HepG2 (cell line): ENCODE measurements at regions not wholly inside any gene's neighbourhood (a gene's known extent, or its start where the extent isn't known, plus 50 kb on each side); places are given as distances from the start of the nearest gene placed in this dataset.
A peak's percentile ranks its signal among the peaks of the same experiment; 100 is the strongest.

Experiments used
- ATAC-seq: fragments of 200-7000 bp; cut with Tn5 transposase; 3 replicates; pipeline ENCODE4 v1.9.1; 2020; ENCODE audit warnings: mild to moderate bottlenecking, moderate library complexity
- BruUV-seq: library from RNA; stranded (reverse); fragments of 400-500 nt; replicated peaks from 2 replicates; lab custom pipeline; 2021; lab: Mats Ljungman, UMichigan
- CTCF ChIA-PET: fragments of 300-600 bp; formaldehyde crosslinking; extraction: SDS; loops from one replicate; lab custom pipeline; 2021; ENCODE audit warnings: low total read pairs, inconsistent platforms, low intra/inter-chr PET ratio; lab: Yijun Ruan, JAX
- POLR2A ChIA-PET: fragments of 350-600 bp; sonication (Branson Sonifier 250); formaldehyde crosslinking; loops from one replicate; lab custom pipeline; 2020; ENCODE audit warnings: antibody characterized with exemption, inconsistent platforms; lab: Yijun Ruan, JAX
- DNase-seq: peaks from one replicate; pipeline ENCODE4 v3.0.0-alpha.2; 2015; ENCODE audit warnings: low spot score
- FAIRE-seq: peaks from 3 replicates; lab custom pipeline; 2011; peaks lifted over from hg19 to GRCh38; lab: Jason Lieb, UNC
- H2AFZ ChIP-seq: one replicate; pipeline ENCODE4 v1.6.1; 2011; ENCODE audit warnings: low read length, inconsistent platforms
- H3K27ac ChIP-seq: fragments of 300-600 bp; 3 replicates; pipeline ENCODE4 v1.8.0; 2011; ENCODE audit warnings: mixed run types, mild to moderate bottlenecking, mixed read lengths, low read length, inconsistent platforms; ENCODE audit not compliant: insufficient read depth; ENCODE audit errors: extremely low read length
- H3K27me3 ChIP-seq, 2 experiments: fragments of 200-600 bp in 1 of 2; 2 replicates in 1 of 2; 3 replicates in 1 of 2; pipeline versions ENCODE4 v1.6.0 to v1.8.0; 2011; ENCODE audit warnings: low read length in 2 of 2, mild to moderate bottlenecking in 2 of 2, moderate library complexity in 2 of 2, inconsistent platforms in 1 of 2; ENCODE audit not compliant: insufficient read depth in 2 of 2, control insufficient read depth in 1 of 2
- H3K36me3 ChIP-seq, 2 experiments: fragments of 200-600 bp in 1 of 2; replicated peaks in 1 of 2; 2 replicates in 1 of 2; 3 replicates in 1 of 2; pipeline versions ENCODE4 v1.5.1 to v1.8.0; 2011; ENCODE audit warnings: low read length in 2 of 2, inconsistent platforms in 1 of 2; ENCODE audit not compliant: insufficient read depth in 2 of 2, control insufficient read depth in 1 of 2
- H3K4me1 ChIP-seq: 2 replicates; pipeline ENCODE4 v1.5.1; 2012; ENCODE audit warnings: low read length, inconsistent platforms; ENCODE audit not compliant: insufficient read depth
- H3K4me2 ChIP-seq: 2 replicates; pipeline ENCODE4 v1.6.0; 2011; ENCODE audit warnings: low read depth, low read length, inconsistent platforms
- H3K4me3 ChIP-seq, 3 experiments: fragments of 200-600 bp in 1 of 3; sonication (generic), shearing (Covaris generic) in 1 of 3; replicated peaks in 1 of 3; 2 replicates each; pipeline ENCODE4 v1.5.1; 2011 to 2016; ENCODE audit warnings: low read length in 3 of 3, inconsistent platforms in 2 of 3, low read depth in 2 of 3, mild to moderate bottlenecking in 2 of 3, control low read depth in 1 of 3, mixed read lengths in 1 of 3; ENCODE audit not compliant: insufficient read depth in 1 of 3
- H3K79me2 ChIP-seq: one replicate; pipeline ENCODE4 v1.6.1; 2011; ENCODE audit warnings: low read length, inconsistent platforms; ENCODE audit not compliant: insufficient read depth
- H3K9ac ChIP-seq: 2 replicates; pipeline ENCODE4 v1.6.0; 2011; ENCODE audit warnings: mild to moderate bottlenecking, low read depth, low read length, inconsistent platforms; ENCODE audit not compliant: insufficient read depth
- H3K9me3 ChIP-seq: 2 replicates; pipeline ENCODE4 v1.5.1; 2012; ENCODE audit warnings: mild to moderate bottlenecking, low read length
- H4K20me1 ChIP-seq: 2 replicates; pipeline ENCODE4 v1.6.0; 2011; ENCODE audit warnings: inconsistent platforms, mild to moderate bottlenecking, low read length, moderate library complexity; ENCODE audit not compliant: insufficient read depth
- ARID2 ChIP-seq: sonication (generic); formaldehyde crosslinking; IDR thresholded peaks from 2 replicates; pipeline ENCODE4 v1.8.1; 2022; ENCODE audit warnings: mild to moderate bottlenecking, missing genetic modification reagents, borderline replicate concordance
- CEBPB ChIP-seq: IDR thresholded peaks from 2 replicates; pipeline ENCODE4 v1.6.1; 2011; ENCODE audit warnings: low read depth, low read length, improper control_type of control experiment, borderline replicate concordance
- HMG20A ChIP-seq: IDR thresholded peaks from 2 replicates; pipeline ENCODE4 v1.6.1; 2016; ENCODE audit warnings: borderline replicate concordance
- KAT7 ChIP-seq: IDR thresholded peaks from 2 replicates; pipeline ENCODE4 v1.6.1; 2018; ENCODE audit warnings: borderline replicate concordance, missing compliant biosample characterization
- NFATC3 ChIP-seq: sonication (generic); formaldehyde crosslinking; IDR thresholded peaks from 2 replicates; pipeline ENCODE4 v1.5.1; 2020; ENCODE audit warnings: mild to moderate bottlenecking, missing genetic modification reagents
- RORA ChIP-seq: sonication (generic); formaldehyde crosslinking; IDR thresholded peaks from 2 replicates; pipeline ENCODE4 v1.5.0; 2020; ENCODE audit warnings: mild to moderate bottlenecking, missing genetic modification reagents, moderate library complexity
- ZBTB10 ChIP-seq: sonication (generic); formaldehyde crosslinking; IDR thresholded peaks from 2 replicates; pipeline ENCODE4 v1.4.0; 2020; ENCODE audit warnings: missing genetic modification reagents, borderline replicate concordance
- ZBTB20 ChIP-seq: sonication (generic); formaldehyde crosslinking; IDR thresholded peaks from 2 replicates; pipeline ENCODE4 v1.8.1; 2023; ENCODE audit warnings: missing genetic modification reagents, low read depth, mild to moderate bottlenecking, borderline replicate concordance
- ZBTB33 ChIP-seq: sonication (generic); formaldehyde crosslinking; IDR thresholded peaks from 2 replicates; pipeline ENCODE4 v1.4.0; 2020; ENCODE audit warnings: missing genetic modification reagents
- ZMAT5 ChIP-seq: sonication (generic); formaldehyde crosslinking; IDR thresholded peaks from 2 replicates; pipeline ENCODE4 v1.5.0; 2020; ENCODE audit warnings: mild to moderate bottlenecking, low read depth, missing genetic modification reagents, borderline replicate concordance
- WGBS: methylation state at CpG from one replicate; pipeline ENCODE4 v1.1.6; 2017; ENCODE audit warnings: low lambda C conversion rate; 5-methylcytosine and 5-hydroxymethylcytosine counted together
- in situ Hi-C: cut with HindIII; loops from 2 replicates; pipeline ENCODE4 v1.10.0; 2017; ENCODE audit warnings: low pct_unique_long_range_greater_than_20kb; ENCODE audit not compliant: extremely low pct_ligation_motif_present
- intact Hi-C: fragments of 100-400 bp; cut with micrococcal nuclease; formaldehyde crosslinking; loops from one replicate; pipeline ENCODE4 v1.10.0; 2022; ENCODE audit not compliant: unreplicated experiment

DNA sequence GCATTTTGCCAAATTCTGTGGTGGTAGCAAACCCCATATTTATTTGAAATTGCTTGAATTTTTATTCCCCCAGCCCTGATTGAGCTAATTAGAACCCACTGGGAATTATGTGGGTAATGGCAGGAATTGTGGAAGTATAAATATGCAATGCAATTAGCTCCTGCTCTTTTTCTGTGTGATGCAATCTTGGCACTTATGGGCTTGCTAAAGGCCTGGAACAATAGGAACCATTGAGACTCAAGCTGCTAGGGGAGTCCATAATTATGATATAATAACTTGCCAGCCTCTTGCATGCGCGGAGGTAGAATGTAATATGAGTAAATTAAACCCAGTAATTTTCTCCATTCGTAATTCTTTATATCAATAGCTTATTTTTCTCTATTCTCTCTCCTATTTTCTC is 267.6 kb upstream of the THSD7B start:
- Histone ChIP-seq H3K4me2 (no peak overlapping the region), H3K4me3 (no peak overlapping the region), H3K4me1 (no peaks in the 10 kb centered on the region), H3K9ac (no peak overlapping the region), H3K79me2 (no peaks in the 10 kb centered on the region), H4K20me1 (no peaks in the 10 kb centered on the region), H3K27ac (no peak overlapping the region), H3K36me3 (no peaks in the 10 kb centered on the region), H2AFZ (no peak overlapping the region), H3K9me3 (no peaks in the 10 kb centered on the region), H3K27me3 (no peaks in the 10 kb centered on the region)
- 1% methylated on average over 3 of the region's 3 CpGs for WGBS
- no peak for DNase-seq
- POLR2A ChIA-PET, result no interaction called here
- TF ChIP-seq CEBPB (peak; percentile 28; the same call in 1 of the 2 replicates), NFATC3 (no peak)
- in situ Hi-C loops (no loop called here), intact Hi-C loops (no loop called here)
- ATAC-seq, result no peak
- CTCF ChIA-PET, result no interaction called here
- BruUV-seq, result no TSS peak
- FAIRE-seq, result no peak

GRCh38 chr2:136496966-136497365 is 268.4 kb upstream of the THSD7B start:
- ATAC-seq, result no peak
- H3K9ac ChIP-seq, result no peak overlapping the region
- ChIA-PET POLR2A (no interaction called here), CTCF (no interaction called here)
- H3K4me3 ChIP-seq, result no peak overlapping the region
- no peaks in the 10 kb centered on the region for H3K4me1 ChIP-seq
- H3K36me3 ChIP-seq, result no peaks in the 10 kb centered on the region
- 10% methylated on average over 5 of the region's 5 CpGs for WGBS
- no TSS peak for BruUV-seq
- H3K9me3 ChIP-seq, result no peaks in the 10 kb centered on the region
- H4K20me1 ChIP-seq, result no peaks in the 10 kb centered on the region
- no peaks in the 10 kb centered on the region for H3K79me2 ChIP-seq
- no peak for DNase-seq
- H2AFZ ChIP-seq, result no peak overlapping the region
- no peak overlapping the region for H3K27ac ChIP-seq
- no peak for FAIRE-seq
- intact Hi-C loops, result no loop called here
- no peaks in the 10 kb centered on the region for H3K27me3 ChIP-seq
- no peak for TF ChIP-seq RORA (CRISPR knock-in tag)
- TF ChIP-seq ZMAT5, result no peak
- TF ChIP-seq ZBTB10 (CRISPR knock-in tag), result no peak
- no peak for TF ChIP-seq ARID2
- no peak for TF ChIP-seq ZBTB33 (CRISPR knock-in tag)
- TF ChIP-seq KAT7 (CRISPR knock-in tag), result no peak
- TF ChIP-seq HMG20A (CRISPR knock-in tag), result no peak
- no peak for TF ChIP-seq ZBTB20 (CRISPR knock-in tag)
- TF ChIP-seq, all 625 proteins: peak for 0
- H3K4me2 ChIP-seq, result no peak overlapping the region
- in situ Hi-C loops, result no loop called here
